Loucy (cell line): ENCODE measurements at regions not wholly inside any gene's neighbourhood (a gene's known extent, or its start where the extent isn't known, plus 50 kb on each side); places are given as distances from the start of the nearest gene placed in this dataset.

ENCODE experiments used
- H2AFZ ChIP-seq: fragments of 200-600 bp; sonication (generic); 2 replicates; pipeline ENCODE4 v1.6.0; 2016; ENCODE audit warnings: antibody characterized with exemption, mild to moderate bottlenecking, low read length, moderate library complexity
- H3F3A ChIP-seq: fragments of 200-600 bp; 2 replicates; pipeline ENCODE4 v1.6.0; 2016; ENCODE audit warnings: antibody characterized with exemption, low read depth, mild to moderate bottlenecking
- H3K27me3 ChIP-seq: fragments of 200-600 bp; sonication (generic); 2 replicates; pipeline ENCODE4 v1.6.1; 2014; ENCODE audit warnings: low read length, mild to moderate bottlenecking; ENCODE audit not compliant: insufficient read depth, poor library complexity, severe bottlenecking
- H3K36me3 ChIP-seq: fragments of 200-600 bp; sonication (generic); 2 replicates; pipeline ENCODE4 v1.6.1; 2016; ENCODE audit warnings: low read length; ENCODE audit not compliant: insufficient read depth
- H3K4me1 ChIP-seq: fragments of 200-600 bp; sonication (generic); 2 replicates; pipeline ENCODE4 v1.5.1; 2014; ENCODE audit warnings: low read length, mild to moderate bottlenecking; ENCODE audit not compliant: insufficient read depth, poor library complexity, severe bottlenecking
- H3K4me2 ChIP-seq: fragments of 200-600 bp; sonication (generic); 2 replicates; pipeline ENCODE4 v1.6.0; 2014; ENCODE audit warnings: antibody characterized with exemption, low read length, low read depth, mild to moderate bottlenecking; ENCODE audit not compliant: poor library complexity, severe bottlenecking
- H3K4me3 ChIP-seq: fragments of 200-600 bp; sonication (generic); 2 replicates; pipeline ENCODE4 v1.5.1; 2014; ENCODE audit warnings: low read length, mild to moderate bottlenecking, mixed read lengths; ENCODE audit not compliant: poor library complexity, severe bottlenecking
- H3K79me2 ChIP-seq: fragments of 200-600 bp; sonication (generic); 2 replicates; pipeline ENCODE4 v1.6.1; 2014; ENCODE audit warnings: low read length; ENCODE audit not compliant: insufficient read depth
- H3K9ac ChIP-seq: fragments of 200-600 bp; sonication (generic); 2 replicates; pipeline ENCODE4 v1.6.0; 2014; ENCODE audit warnings: mild to moderate bottlenecking, low read depth, low read length, moderate library complexity; ENCODE audit not compliant: poor library complexity, severe bottlenecking
- H3K9me2 ChIP-seq: fragments of 200-600 bp; sonication (generic); replicated peaks from 2 replicates; pipeline ENCODE4 v1.6.1; 2016; ENCODE audit warnings: low read depth, low read length, mixed read lengths
- H3K9me3 ChIP-seq: fragments of 200-600 bp; sonication (generic); 2 replicates; pipeline ENCODE4 v1.6.1; 2014; ENCODE audit warnings: mild to moderate bottlenecking, antibody characterized with exemption, low read length, low read depth; ENCODE audit not compliant: insufficient read depth
- H4K20me1 ChIP-seq: fragments of 200-600 bp; sonication (generic); 2 replicates; pipeline ENCODE4 v1.6.0; 2014; ENCODE audit warnings: antibody characterized with exemption, low read length, mild to moderate bottlenecking; ENCODE audit not compliant: insufficient read depth, poor library complexity, severe bottlenecking
- CTCF ChIP-seq: fragments of 200-600 bp; sonication (generic); conservative IDR thresholded peaks from 2 replicates; pipeline ENCODE4 v1.5.1; 2014; ENCODE audit warnings: mild to moderate bottlenecking, antibody characterized with exemption, low read length
- EZH2phosphoT487 ChIP-seq: fragments of 200-600 bp; IDR thresholded peaks from 2 replicates; pipeline ENCODE4 v1.6.1; 2018; ENCODE audit warnings: antibody characterized with exemption, mild to moderate bottlenecking, moderate library complexity, borderline replicate concordance

GRCh38 chr12:116473416-116473815, 85.8 kb upstream of the MAP1LC3B2 start:
- Histone ChIP-seq H3K9ac (no peak overlapping the region), H3K4me1 (no peaks in the 10 kb centered on the region), H3K9me3 (peaks cover 2% of the 10 kb centered on the region; the same call in 1 of the 2 replicates), H3F3A (no peaks in the 10 kb centered on the region), H3K79me2 (no peaks in the 10 kb centered on the region), H2AFZ (no peak overlapping the region), H3K36me3 (no peaks in the 10 kb centered on the region), H3K4me2 (no peak overlapping the region), H3K4me3 (no peak overlapping the region), H4K20me1 (no peaks in the 10 kb centered on the region), H3K9me2 (no peaks in the 10 kb centered on the region), H3K27me3 (no peaks in the 10 kb centered on the region)
- TF ChIP-seq EZH2phosphoT487, result no peak
- TF ChIP-seq CTCF, result no peak

GRCh38 chr12:116474331-116474730, 84.8 kb upstream of the MAP1LC3B2 start:
- Histone ChIP-seq H3F3A (no peaks in the 10 kb centered on the region), H3K9me2 (no peaks in the 10 kb centered on the region), H4K20me1 (no peaks in the 10 kb centered on the region), H3K36me3 (no peaks in the 10 kb centered on the region), H3K9me3 (peaks cover 2% of the 10 kb centered on the region; the same call in 1 of the 2 replicates), H3K4me1 (no peaks in the 10 kb centered on the region), H3K9ac (no peak overlapping the region), H3K79me2 (no peaks in the 10 kb centered on the region), H2AFZ (no peak overlapping the region), H3K27me3 (no peaks in the 10 kb centered on the region), H3K4me2 (no peak overlapping the region), H3K4me3 (no peak overlapping the region)
- TF ChIP-seq EZH2phosphoT487, result no peak
- no peak for TF ChIP-seq CTCF

GRCh38 chr12:116474899-116475298, 84.3 kb upstream of the MAP1LC3B2 start:
- no peaks in the 10 kb centered on the region for H3K36me3 ChIP-seq
- no peak overlapping the region for H2AFZ ChIP-seq
- no peaks in the 10 kb centered on the region for H4K20me1 ChIP-seq
- no peak overlapping the region for H3K4me3 ChIP-seq
- H3F3A ChIP-seq, result no peaks in the 10 kb centered on the region
- H3K79me2 ChIP-seq, result no peaks in the 10 kb centered on the region
- H3K4me2 ChIP-seq, result no peak overlapping the region
- no peaks in the 10 kb centered on the region for H3K4me1 ChIP-seq
- peaks cover 2% of the 10 kb centered on the region; the same call in 1 of the 2 replicates for H3K9me3 ChIP-seq
- H3K9ac ChIP-seq, result no peak overlapping the region
- no peak for TF ChIP-seq EZH2phosphoT487
- TF ChIP-seq CTCF, result no peak
- no peaks in the 10 kb centered on the region for H3K9me2 ChIP-seq
- no peaks in the 10 kb centered on the region for H3K27me3 ChIP-seq
